NCI-H2196 (cell line): ENCODE measurements at regions not wholly inside any gene's neighbourhood (a gene's known extent, or its start where the extent isn't known, plus 50 kb on each side); places are given as distances from the start of the nearest gene placed in this dataset.
"Not testable (repeated sequence)": the region's sequence is repeated elsewhere in the genome, so short reads cannot be mapped to it uniquely, and the experiment has no call there.

ENCODE experiments used
- DNase-seq: peaks from one replicate; lab custom pipeline; 2025; ENCODE audit not compliant: unreplicated experiment; lab: John Stamatoyannopoulos, UW

DNA sequence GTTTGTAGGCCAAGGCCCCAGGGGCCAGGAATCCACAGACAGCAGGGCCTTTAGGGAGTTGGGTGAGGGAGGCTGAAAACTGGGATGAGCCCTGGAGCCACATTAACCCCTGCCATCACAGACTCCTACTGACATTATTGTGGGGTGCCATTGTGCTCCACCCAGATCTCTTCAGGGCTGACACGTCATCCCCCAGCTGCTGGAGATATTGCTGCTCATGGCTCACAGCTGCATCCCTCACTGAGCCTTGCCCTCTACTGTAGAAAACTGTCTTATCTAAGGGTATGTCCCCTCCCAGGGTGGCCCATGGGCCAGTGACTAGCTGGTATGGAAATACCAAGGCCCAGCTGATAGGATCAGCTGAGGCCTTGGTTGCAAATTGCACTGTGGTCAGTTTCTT, 87.3 kb upstream of the PRR23C start:
- DNase-seq = no peak

DNA sequence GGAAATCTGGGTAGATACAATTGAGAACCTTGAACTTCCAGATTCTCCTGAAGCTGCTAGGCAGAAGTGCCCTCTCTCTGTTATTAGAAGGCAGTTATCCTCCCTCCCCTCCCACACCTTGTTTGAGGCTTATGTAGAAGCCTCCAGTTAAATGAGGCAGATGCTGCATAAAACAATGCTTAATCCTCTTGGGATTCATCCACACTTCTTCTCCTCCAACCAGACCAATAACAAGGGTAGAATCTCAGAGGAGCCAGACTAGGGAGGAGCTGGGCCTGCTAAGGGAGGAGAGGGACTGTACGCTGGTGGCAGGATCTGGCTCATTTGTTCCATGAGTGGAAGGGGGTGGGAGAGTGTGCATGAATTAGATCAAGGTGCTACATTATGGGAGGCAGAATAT, 88.3 kb upstream of the PRR23C start:
- no peak for DNase-seq

DNA sequence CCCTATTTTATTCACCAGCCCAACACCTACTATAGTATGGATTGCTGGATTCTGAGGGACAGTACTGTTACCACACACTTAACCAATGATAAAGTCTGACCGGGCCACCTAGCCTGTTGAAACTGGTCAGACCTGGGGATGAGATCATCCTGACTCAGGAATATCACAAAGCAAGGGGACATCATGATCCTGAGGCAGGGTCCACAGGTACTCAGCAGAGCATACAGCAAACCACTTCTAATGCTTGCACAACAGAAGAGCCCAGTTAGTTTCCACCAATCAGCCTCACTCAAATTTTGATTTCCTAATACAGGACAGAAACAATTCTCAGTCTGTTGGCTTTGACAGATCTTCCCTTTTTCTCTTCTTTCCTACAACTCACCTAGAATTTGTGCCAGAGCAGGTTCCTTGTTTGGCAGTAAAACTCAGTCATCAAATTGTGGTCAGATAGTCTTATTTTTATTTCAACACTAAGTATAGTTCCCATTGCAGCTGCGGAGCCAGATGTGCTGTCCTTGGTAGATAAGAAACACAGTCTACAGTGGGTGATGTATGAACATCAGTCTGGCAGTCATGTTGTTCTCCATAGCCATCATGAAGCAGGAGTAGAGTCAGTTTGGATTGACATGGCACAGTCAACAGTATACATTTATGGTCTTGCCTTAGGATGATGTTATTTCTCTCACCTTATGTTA, 90.1 kb upstream of the PRR23C start:
- no peak for DNase-seq

DNA sequence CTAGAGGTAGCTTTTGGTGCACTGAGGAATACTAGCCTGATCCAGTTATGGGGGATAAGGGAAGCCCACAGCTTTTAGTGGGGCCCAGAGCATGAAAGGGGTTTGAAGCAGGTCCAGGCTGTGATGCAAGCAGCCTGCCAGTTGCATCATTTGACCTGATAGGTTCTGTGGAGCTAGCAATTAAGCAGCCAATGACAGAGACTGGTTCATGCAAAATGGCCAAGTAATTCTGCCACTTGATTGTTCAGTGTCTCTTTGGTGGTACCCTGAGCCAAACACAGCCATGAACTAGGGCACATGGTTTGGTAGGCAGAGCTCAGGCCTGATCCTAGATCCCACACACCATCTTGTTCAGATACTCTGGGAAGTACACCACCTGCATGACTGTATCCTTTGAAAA, 91.0 kb upstream of the PRR23C start:
- DNase-seq = no peak

DNA sequence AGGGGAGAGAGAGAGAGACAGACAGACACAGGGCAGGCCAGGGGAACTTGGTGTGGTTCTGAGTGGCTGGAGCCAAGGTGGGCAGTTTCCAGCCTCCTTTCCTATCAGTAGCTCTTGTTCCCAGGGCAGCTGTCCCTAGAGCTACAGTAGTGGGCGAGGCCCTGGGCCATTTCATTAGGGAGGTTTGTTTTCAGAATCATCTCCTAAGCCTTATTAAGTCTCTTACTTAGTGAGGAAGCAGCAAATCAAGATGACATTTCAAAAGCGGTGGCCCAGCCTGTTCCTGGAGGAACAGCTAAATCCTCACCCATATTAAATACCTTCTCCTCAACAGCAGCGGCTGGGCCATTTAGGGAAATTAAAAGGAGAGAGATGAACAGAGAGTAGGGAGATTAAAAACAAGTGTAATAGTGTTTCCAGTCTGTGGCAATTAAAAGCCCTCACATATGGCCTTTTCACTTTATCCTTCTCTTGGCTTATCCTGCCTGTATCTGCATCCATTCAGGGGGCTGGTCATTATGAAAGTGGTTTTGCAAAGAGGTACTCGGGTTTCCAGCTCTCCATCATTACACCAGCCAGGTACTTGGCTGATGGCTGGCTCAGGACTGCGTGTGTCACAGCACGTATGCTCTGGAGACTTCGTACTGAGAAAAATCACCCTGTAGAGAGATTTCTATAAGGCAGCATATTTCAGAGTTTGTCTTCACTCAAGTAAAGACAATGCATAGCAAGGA, 91.9 kb upstream of the PRR23C start:
- no peak for DNase-seq

DNA sequence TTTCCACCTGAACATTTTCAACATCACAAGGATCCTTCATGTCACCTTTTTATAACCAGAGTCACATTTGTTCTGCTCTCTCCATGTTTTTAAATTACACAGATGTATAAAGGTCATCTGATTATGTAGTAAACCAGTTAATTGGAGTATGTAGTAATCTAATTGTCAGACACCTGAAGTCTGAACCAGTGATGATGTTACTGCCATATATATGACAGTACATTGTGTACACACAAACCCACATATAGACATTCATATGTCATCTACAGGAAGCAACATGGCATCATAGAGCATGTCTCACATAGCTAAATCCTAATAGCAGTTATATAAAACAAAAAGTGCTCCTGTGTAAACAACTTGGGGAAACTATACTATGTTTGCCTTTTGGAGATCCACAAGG, 95.9 kb upstream of the PRR23C start:
- no peak for DNase-seq

DNA sequence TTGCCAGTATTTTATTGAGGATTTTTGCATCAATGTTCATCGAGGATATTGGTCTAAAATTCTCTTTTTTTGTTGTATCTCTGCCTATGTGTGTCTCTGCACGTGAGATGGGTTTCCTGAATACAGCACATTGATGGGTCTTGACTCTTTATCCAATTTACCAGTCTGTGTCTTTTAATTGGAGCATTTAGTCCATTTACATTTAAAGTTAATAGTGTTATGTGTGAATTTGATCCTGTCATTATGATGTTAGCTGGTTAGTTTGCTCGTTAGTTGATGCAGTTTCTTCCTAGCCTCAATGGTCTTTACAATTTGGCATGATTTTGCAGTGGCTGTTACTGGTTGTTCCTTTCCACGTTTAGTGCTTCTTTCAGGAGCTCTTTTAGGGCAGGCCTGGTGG, 101.3 kb upstream of the PRR23C start:
- not testable (repeated sequence) for DNase-seq

DNA sequence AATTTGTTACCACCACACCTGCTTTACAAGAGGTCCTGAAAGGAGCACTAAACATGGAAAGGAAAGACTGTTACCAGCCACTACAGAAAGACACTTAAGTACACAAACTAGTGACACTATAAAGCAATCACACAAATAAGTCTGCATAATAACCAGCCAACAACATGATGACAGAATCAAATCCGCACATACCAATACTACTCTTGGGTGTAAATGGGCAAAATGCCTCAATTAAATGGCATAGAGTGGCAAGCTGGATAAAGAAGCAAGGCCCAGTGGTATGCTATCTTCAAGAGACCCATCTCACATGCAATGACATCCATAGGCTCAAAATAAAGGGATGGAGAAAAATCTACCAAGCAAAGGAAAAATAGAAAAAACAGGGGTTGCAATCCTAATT, 106.8 kb upstream of the PRR23C start:
- DNase-seq = no peak

DNA sequence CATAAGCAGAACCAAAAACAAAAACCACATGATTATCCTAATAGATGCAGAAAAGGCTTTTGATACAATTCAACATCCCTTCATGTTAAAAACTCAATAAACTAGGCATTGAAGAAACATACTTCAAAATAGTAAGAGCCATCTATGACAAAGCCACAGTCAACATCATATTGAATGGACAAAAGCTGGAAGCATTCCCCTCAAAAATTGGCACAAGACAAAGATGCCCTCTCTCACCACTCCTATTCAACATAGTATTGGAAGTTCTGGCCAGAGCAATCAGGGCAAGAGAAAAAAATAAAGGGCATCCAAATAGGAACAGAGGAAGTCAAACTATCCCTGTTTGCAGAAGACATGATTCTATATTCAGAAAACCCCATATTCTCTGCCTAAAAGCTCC, 108.7 kb upstream of the PRR23C start:
- DNase-seq = not testable (repeated sequence)

DNA sequence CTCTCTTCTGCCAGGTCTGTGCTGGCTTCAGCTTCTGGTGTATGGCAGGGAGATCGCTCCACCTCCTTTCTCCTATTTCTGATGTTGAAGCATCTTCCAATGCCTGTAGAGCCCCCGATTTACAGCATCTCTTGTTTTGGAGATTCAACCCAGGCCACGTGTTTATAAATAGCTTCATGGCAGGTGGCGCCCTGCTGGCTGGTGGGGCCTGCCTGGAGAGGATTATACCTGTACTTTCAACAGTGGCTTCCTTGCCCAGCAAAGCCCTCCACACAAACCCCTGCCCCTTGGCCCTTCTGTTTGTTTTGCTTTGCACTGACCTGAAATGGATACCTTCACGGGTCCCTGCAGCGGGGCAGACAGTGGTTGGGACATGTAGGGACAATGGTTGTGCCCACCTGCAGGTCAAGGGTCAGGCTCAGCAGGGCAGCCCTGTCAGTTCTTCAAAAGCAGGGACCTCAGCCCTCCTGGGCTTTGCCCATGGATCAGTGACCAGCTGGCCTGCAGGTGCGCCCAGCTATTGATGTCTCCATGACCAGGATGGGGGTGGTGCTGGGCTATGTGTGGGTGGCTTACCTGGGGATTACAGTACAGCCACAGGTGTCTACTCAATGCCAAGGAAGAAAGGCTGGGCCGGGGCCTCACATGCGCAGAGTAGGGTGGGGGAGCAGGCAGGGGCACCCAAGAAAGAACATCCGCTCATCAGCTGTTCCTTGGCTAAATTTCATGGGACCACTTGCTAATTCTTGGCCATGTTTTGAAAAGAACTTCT, 112.7 kb upstream of the PRR23C start:
- DNase-seq = no peak

DNA sequence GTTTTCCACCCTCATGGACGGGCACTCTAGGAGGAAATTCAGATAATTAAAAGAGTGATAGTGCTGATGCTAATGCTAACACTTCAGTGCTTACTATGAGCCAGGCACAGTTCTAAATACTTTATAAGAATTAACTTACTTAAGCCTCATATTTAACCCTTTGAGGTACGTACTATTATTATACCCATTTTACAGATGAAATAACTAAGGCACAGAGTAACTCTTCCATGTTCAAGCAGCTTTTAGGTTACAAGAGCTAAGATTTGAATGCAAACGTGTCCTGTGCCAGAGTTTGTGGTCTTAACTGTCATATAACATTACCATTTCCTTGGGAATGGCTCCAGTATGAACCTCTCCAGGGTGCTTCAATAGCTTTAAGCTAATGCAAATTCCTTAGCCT, 114.7 kb upstream of the PRR23C start:
- no peak for DNase-seq

DNA sequence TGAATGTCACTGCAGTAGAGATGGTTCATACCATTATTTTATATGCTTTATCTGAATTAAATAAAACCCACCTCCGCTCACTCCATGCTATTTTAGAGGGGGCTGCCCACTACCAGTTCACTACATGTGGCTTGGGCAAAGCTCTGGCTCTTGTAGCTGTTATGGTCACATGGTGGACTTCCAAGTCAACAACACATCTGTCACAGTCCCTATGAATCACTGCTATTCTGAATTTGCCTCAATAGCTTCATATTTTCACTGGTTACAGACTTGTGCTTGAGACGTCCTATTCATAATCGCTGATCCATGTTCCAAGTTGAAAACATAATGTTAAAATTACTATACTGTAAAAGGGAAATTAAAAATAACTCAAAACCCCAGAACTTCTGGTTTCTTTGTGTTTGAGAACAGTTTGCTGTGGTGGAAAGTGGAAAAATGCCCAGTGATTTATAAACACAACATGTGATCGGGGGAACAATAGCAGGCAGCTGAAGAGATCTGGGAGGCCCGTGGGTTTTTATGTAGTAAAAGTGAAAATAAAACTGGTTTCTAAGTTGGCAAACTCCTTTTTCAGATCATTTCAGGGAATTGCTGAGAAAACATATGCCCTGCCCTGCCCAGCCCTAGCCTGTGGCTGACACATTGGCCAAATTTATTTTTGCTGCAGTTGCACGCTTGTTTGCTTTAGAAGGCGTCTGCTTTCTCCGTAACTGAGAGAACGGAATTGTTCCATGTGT, 128.8 kb upstream of the PRR23C start:
- DNase-seq = no peak

DNA sequence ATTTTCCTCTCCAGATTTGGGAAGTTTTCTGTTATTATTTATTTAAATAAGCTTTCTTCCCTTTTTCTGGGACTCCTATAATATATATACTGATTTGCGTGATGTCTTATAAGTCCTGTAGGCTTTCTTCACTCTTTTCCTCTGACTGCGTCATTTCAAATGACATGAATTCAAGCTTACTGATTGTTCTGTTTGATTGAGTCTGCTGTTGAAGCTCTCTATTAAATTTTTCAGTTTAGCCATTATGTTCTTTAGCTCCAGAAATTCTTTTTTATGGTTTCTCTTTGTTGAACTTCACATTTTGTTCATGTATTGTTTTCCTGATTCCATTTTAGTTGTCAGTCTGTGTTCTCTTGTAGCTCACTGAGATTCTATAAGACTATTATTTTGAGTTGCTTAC, 135.8 kb upstream of the PRR23C start:
- DNase-seq = no peak

DNA sequence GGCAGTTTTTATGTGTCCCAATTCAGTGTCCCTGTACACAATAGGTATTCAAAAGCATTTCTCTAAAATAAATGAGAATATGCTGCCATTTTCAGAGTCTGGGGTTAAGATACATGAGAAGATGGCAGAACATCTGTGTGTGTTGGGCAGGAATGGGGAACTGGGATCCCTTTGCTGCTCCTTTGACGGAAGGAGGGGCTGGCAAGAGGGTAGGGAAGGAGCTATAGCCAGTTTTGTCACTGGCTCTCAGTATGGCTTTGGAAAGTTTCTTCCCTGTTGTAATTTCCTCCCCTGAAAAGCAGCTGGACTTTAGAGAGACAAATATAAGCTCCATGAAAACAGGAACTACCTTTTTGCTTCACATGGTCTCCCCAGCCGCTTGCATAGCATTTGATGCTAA, 137.5 kb upstream of the PRR23C start:
- no peak for DNase-seq

DNA sequence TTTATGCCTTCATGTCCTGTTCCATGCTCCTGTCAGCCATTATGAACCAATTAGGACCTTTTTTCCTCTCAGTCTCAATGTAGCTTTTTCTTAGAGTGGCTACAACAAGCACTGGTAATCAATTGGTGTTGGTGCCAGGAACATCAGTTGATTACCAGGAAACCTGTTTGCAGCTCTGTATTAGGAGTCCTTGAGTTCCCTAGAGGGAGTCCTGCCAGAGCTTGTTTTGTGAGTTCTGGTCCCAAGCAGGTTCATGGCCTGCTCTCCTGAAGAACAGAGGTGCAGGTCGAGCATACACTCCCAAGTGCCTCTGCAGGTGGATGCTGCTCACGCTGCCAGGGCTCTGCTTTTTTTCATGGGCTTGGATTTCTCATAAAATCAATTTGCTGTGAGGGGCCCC, 137.9 kb upstream of the PRR23C start:
- no peak for DNase-seq

DNA sequence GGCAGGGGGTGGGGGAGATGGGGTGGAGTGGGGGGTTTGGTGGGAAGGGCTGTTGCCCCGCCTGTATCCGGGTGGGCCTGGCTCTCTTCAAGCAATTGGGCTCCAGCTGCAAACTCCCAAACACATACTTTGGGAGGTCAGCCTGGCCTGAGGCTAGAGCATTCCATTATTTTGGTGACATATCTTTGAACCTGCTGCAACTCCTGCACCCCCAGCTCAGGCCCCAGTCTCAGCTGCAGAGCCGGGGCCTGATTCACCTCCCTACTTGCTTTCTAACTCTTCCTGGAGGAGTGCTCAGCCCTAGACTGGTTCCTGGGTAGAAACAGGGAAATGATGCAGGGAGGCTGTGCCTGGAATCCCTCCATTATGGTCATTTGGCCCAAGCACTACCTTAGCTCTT, 140.8 kb upstream of the PRR23C start:
- DNase-seq = no peak

DNA sequence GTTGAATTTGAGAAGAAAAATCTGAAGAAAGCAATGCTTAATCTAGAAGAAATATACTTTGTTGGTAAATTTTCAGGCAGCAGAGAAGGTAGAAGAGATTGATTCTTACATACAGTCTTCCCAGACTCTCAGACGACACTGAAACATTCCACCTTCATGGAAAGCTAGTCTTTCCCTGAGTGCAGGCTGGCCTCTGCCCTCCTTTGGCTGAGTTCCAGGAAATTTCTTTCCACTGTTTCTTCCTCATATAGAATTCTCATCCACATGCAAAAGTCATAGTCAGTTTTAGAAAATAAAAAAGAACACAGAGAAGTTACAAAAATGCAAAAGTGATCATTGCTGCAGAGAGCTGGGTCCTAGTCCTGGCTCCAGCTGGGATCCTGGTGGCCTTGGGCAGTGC, 142.5 kb upstream of the PRR23C start:
- no peak for DNase-seq

DNA sequence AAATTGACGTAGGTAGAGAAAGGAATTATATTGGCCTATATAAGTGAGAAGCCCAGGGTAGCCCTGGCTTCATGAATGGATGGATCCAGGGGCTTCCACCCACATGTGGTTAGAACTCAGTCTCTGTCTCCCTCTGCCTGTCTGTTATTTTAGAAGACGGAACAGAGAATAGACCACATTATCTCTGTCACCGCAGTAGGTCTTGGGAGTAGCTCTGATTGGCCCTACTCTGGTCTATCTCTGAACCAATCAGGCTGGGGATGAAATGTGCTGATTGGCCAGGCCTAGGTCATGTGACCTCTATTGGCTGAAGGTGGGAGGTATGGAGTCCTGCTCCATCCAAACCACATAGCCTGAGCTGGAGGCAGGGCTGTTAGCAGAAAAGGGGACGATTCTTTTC, 143.0 kb upstream of the PRR23C start:
- no peak for DNase-seq

DNA sequence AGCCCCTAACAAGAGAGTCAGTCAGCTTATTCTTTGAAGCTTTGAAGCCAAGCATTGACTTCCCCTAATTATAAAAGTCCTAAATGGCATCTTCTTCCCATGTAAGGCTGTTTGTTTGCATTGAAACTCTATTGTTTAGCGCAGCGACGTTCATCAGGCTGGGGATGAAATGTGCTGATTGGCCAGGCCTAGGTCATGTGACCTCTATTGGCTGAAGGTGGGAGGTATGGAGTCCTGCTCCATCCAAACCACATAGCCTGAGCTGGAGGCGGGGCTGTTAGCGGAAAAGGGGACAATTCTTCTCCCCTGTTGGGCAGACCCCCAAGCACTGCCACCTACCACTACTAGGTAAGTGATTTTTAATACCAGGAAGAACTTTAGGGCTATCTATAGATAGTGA, 145.3 kb upstream of the PRR23C start:
- no peak for DNase-seq

DNA sequence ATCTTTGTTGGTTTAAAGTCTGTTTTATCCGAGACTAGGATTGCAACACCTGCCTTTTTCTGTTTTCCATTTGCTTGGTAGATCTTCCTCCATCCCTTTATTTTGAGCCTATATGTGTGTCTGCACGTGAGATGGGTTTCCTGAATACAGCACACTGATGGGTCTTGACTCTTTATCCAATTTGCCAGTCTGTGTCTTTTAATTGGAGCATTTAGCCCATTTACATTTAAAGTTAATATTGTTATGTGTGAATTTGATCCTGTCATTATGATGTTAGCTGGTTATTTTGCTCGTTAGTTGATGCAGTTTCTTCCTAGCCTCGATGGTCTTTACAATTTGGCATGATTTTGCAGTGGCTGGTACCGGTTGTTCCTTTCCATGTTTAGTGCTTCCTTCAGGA, 149.4 kb upstream of the MRPS22 start:
- DNase-seq = not testable (repeated sequence)

DNA sequence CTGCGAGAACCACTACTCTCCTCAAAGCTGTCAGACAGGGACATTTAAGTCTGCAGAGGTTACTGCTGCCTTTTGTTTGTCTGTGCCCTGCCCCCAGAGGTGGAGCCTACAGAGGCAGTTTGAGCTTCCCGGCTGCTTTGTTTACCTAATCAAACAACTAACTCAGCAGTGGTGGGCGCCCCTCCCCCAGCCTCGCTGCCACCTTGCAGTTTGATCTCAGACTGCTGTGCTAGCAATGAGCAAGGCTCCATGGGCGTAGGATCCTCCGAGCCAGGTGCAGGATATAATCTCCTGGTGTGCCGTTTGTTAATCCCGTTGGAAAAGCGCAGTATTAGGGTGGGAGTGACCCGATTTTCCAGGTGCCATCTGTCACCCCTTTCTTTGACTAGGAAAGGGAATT, 147.7 kb upstream of the MRPS22 start:
- DNase-seq = not testable (repeated sequence)
